Nephron (organoid): ENCODE measurements at regions not wholly inside any gene's neighbourhood (a gene's known extent, or its start where the extent isn't known, plus 50 kb on each side); places are given as distances from the start of the nearest gene placed in this dataset.

ENCODE experiments used
- H3K27ac Mint-ChIP-seq, 3 experiments: 2 replicates each; pipeline ENCODE4 v1.8.0; 2020; ENCODE audit warnings: mixed read lengths in 3 of 3, mild to moderate bottlenecking in 2 of 3, moderate library complexity in 1 of 3
- H3K27me3 Mint-ChIP-seq: 2 replicates; pipeline ENCODE4 v1.8.0; 2021; ENCODE audit warnings: low read depth, mild to moderate bottlenecking, moderate library complexity, mixed read lengths
- H3K36me3 Mint-ChIP-seq: 2 replicates; pipeline ENCODE4 v1.8.0; 2020; ENCODE audit warnings: low read depth, mixed read lengths
- H3K4me1 Mint-ChIP-seq: 2 replicates; pipeline ENCODE4 v1.8.0; 2020; ENCODE audit warnings: mixed read lengths
- H3K4me3 Mint-ChIP-seq, 3 experiments: 2 replicates each; pipeline ENCODE4 v1.8.0; 2020; ENCODE audit warnings: mild to moderate bottlenecking in 3 of 3, mixed read lengths in 3 of 3, moderate library complexity in 2 of 3
- H3K9me3 Mint-ChIP-seq: 2 replicates; pipeline ENCODE4 v1.8.0; 2020; ENCODE audit warnings: mixed read lengths
- TF ChIP-seq, protein P1 (sequence below), 3 experiments: fragments of 200-600 bp; sonication (generic); IDR thresholded peaks; one replicate each; pipeline ENCODE4 v1.5.0; 2021; ENCODE audit warnings: antibody characterized with exemption in 3 of 3; ENCODE audit not compliant: unreplicated experiment in 3 of 3

DNA sequence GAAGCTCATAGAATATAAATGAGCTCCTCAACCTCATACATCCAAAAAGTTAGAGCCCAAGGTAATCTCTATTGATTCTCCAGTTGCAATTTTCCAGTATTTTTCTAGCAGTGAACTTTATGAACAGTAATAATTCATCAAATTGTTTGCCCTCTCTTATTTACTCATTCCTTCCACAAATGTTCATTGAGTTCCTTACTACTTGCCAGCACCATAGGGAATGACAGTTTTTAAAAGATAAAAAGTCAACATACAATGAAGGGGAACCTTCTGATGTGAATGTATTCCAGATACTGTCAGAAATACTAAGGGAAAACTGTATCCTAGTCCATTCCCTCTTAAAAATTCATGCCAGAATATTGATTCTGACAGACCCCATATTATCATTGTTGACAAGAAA lies 277.0 kb upstream of the C1orf87 start:
- TF ChIP-seq, protein P1, sequence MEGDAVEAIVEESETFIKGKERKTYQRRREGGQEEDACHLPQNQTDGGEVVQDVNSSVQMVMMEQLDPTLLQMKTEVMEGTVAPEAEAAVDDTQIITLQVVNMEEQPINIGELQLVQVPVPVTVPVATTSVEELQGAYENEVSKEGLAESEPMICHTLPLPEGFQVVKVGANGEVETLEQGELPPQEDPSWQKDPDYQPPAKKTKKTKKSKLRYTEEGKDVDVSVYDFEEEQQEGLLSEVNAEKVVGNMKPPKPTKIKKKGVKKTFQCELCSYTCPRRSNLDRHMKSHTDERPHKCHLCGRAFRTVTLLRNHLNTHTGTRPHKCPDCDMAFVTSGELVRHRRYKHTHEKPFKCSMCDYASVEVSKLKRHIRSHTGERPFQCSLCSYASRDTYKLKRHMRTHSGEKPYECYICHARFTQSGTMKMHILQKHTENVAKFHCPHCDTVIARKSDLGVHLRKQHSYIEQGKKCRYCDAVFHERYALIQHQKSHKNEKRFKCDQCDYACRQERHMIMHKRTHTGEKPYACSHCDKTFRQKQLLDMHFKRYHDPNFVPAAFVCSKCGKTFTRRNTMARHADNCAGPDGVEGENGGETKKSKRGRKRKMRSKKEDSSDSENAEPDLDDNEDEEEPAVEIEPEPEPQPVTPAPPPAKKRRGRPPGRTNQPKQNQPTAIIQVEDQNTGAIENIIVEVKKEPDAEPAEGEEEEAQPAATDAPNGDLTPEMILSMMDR (IDR thresholded peaks at IDR 0.05; ENCODE audit: unreplicated experiment in 3 of 3) = no peak
- peaks cover 7% of the 10 kb centered on the region for H3K9me3 Mint-ChIP-seq
- no peak overlapping the region for H3K27ac Mint-ChIP-seq
- H3K4me1 Mint-ChIP-seq = no peaks in the 10 kb centered on the region
- no peaks in the 10 kb centered on the region for H3K27me3 Mint-ChIP-seq
- H3K4me3 Mint-ChIP-seq = no peak overlapping the region
- H3K36me3 Mint-ChIP-seq = no peaks in the 10 kb centered on the region

DNA sequence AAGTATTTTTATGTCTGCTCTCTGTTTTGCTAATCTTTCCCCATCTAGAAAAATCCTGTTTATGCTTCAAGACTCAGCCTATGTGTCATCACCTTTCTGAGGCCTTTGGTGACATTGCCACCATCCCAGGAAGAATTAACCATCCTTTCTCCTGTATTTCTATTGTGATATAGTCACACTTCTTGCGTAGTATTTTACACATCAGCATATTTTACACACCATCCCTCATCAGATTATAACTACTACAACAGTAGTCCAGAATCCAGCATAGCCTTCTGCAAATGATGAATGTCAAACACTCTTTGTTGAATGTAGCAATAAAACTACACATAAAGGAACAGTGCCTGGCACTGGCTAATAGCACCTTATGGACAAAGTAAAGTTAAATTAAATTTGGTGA lies 275.3 kb upstream of the C1orf87 start:
- TF ChIP-seq, protein P1 (IDR thresholded peaks at IDR 0.05; ENCODE audit: unreplicated experiment in 3 of 3) = no peak

DNA sequence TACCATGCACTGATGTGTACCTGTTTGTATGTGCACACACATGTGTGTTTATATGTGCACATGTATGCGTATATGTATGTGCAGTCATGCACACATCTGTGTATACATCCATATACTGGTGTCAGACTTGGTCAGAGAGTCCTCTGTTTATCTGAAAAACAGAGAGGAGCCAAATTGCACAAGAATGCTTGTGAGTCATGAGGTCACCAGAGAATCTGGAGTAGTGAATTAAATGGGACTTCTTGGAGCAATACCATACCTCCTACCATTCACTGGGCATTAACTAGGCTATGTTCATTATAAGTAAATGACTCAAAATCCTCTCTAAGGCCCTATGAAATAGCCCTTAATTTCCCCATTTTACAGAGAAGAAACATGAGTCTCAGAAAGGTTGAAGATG lies 272.1 kb upstream of the C1orf87 start:
- Mint-ChIP-seq H3K36me3 (no peaks in the 10 kb centered on the region), H3K27ac (no peak overlapping the region), H3K9me3 (peaks cover 3% of the 10 kb centered on the region), H3K27me3 (no peaks in the 10 kb centered on the region), H3K4me3 (no peak overlapping the region), H3K4me1 (peaks cover under 1% of the 10 kb centered on the region)
- TF ChIP-seq, protein P1 (IDR thresholded peaks at IDR 0.05; ENCODE audit: unreplicated experiment in 3 of 3) = no peak

More for the DNA sequence above, 275.3 kb upstream of the C1orf87 start:
- H3K9me3 Mint-ChIP-seq = peaks cover 3% of the 10 kb centered on the region
- no peaks in the 10 kb centered on the region for H3K4me1 Mint-ChIP-seq
- no peak overlapping the region for H3K4me3 Mint-ChIP-seq
- no peaks in the 10 kb centered on the region for H3K27me3 Mint-ChIP-seq
- H3K27ac Mint-ChIP-seq = no peak overlapping the region
- no peaks in the 10 kb centered on the region for H3K36me3 Mint-ChIP-seq

DNA sequence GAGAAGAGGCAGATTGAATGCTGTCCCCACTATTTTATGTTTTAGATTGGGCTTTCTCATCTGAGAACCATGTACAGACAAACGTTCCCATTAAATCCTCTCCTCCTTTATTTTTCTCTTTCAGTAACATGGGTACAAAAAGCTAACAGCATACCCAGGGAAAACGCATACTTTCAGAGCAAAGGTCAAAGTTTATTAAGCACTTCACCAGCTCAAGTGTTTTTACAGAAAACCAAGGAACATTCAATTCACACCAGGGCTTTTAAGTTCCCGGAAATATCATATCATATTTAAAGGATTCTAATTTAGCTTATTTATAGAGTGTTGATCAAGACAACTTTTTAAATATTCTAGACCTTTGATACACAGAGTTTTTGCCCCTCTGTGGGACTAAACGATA lies 271.5 kb upstream of the C1orf87 start:
- Mint-ChIP-seq H3K4me3 (no peak overlapping the region), H3K27me3 (no peaks in the 10 kb centered on the region), H3K27ac (no peak overlapping the region), H3K4me1 (peaks cover 6% of the 10 kb centered on the region), H3K36me3 (no peaks in the 10 kb centered on the region), H3K9me3 (no peaks in the 10 kb centered on the region)
- TF ChIP-seq, protein P1 (IDR thresholded peaks at IDR 0.05; ENCODE audit: unreplicated experiment in 3 of 3) = no peak

DNA sequence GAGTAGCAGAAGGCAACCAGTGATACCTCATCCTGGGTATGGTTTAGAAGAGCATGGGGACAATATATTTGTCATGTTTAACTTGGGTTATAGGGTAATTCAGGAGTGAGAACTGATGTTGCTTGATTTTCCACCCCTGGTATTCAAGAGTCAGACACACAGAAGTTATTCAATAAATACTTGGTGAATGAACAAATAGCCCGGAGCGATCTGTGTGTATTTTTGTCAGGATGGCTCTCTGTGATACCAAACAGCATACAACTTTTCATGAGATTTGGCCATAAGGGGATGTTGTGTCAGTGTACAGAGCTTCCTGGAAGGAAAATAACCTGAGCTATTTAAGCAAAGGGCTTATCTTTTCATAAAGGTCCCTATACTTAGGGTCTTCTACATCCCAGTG lies 270.2 kb upstream of the C1orf87 start:
- no peaks in the 10 kb centered on the region for H3K36me3 Mint-ChIP-seq
- no peaks in the 10 kb centered on the region for H3K9me3 Mint-ChIP-seq
- no peak overlapping the region for H3K27ac Mint-ChIP-seq
- H3K27me3 Mint-ChIP-seq = no peaks in the 10 kb centered on the region
- H3K4me1 Mint-ChIP-seq = peaks cover 7% of the 10 kb centered on the region
- H3K4me3 Mint-ChIP-seq = no peak overlapping the region
- TF ChIP-seq, protein P1 (IDR thresholded peaks at IDR 0.05; ENCODE audit: unreplicated experiment in 3 of 3) = no peak

DNA sequence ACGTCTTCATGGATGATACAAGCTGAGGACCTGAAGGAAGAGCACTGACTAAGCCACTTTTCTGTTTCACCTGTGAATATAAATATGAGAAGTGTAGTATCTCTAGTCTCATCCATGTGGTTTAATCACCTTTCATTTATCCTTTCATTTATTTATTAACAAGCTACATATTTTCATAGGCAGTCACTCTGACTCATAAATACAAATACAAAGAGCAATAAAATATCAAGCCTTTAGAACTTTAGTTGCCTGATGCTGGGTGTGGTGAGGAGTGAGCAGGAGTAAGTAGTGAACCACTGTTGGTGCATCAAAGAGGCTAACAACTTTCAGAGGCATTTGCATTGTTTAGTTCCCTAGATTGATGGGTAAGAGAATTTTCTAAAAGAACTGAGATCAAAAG lies 269.0 kb upstream of the C1orf87 start:
- Mint-ChIP-seq H3K27me3 (no peaks in the 10 kb centered on the region), H3K36me3 (no peaks in the 10 kb centered on the region), H3K27ac (no peak overlapping the region), H3K4me3 (no peak overlapping the region), H3K4me1 (peaks cover 7% of the 10 kb centered on the region), H3K9me3 (no peaks in the 10 kb centered on the region)
- TF ChIP-seq, protein P1 (IDR thresholded peaks at IDR 0.05; ENCODE audit: unreplicated experiment in 3 of 3) = no peak
